Gastroesophageal sphincter (tissue), 3 donors: ENCODE measurements at regions not wholly inside any gene's neighbourhood (a gene's known extent, or its start where the extent isn't known, plus 50 kb on each side); places are given as distances from the start of the nearest gene placed in this dataset.

Source experiments
- EP300 ChIP-seq: sonication (generic); formaldehyde crosslinking; IDR thresholded peaks from one replicate; pipeline ENCODE4 v1.6.1; 2017; ENCODE audit warnings: antibody characterized with exemption, mild to moderate bottlenecking
- POLR2A ChIP-seq, 2 donors: fragments of 450-650 bp; IDR thresholded peaks; one replicate each; pipeline ENCODE4 v1.6.1; 2017; ENCODE audit warnings: antibody characterized with exemption in 2 of 2, mild to moderate bottlenecking in 2 of 2, moderate library complexity in 1 of 2
- POLR2AphosphoS5 ChIP-seq: sonication (generic); formaldehyde crosslinking; IDR thresholded peaks from one replicate; pipeline ENCODE4 v1.6.1; 2017; ENCODE audit warnings: antibody characterized with exemption
- TF ChIP-seq, protein P1 (sequence below), 4 experiments: fragments of 200-600 bp in 2 of 4; fragments of 450-650 bp in 2 of 4; sonication (generic) in 1 of 4; IDR thresholded peaks; one replicate each; pipeline ENCODE4 v1.5.1; 2017 to 2019; ENCODE audit warnings: antibody characterized with exemption in 4 of 4, mild to moderate bottlenecking in 2 of 4, moderate library complexity in 2 of 4

DNA sequence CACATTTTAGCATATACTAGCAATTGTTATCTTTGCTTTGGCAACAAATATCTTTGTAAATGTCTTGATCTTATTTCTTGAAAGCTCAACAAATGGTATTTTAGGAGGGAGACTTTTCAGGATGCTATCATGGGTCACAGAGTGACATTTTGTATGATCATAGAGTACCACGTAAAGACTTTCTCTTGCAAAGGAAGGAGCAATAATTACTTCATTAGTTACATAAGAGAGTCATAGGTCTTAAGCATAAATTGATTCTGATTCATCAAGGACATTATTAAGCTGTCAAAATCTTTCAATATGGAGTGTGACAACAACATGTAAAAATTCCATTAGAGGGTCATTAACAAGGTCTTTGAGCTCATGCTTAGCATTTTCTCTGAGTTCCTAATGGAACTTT, 339.6 kb downstream of the NUP35 start:
- TF ChIP-seq, protein P1, sequence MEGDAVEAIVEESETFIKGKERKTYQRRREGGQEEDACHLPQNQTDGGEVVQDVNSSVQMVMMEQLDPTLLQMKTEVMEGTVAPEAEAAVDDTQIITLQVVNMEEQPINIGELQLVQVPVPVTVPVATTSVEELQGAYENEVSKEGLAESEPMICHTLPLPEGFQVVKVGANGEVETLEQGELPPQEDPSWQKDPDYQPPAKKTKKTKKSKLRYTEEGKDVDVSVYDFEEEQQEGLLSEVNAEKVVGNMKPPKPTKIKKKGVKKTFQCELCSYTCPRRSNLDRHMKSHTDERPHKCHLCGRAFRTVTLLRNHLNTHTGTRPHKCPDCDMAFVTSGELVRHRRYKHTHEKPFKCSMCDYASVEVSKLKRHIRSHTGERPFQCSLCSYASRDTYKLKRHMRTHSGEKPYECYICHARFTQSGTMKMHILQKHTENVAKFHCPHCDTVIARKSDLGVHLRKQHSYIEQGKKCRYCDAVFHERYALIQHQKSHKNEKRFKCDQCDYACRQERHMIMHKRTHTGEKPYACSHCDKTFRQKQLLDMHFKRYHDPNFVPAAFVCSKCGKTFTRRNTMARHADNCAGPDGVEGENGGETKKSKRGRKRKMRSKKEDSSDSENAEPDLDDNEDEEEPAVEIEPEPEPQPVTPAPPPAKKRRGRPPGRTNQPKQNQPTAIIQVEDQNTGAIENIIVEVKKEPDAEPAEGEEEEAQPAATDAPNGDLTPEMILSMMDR (IDR thresholded peaks at IDR 0.05): no peak
- no peak for TF ChIP-seq POLR2A (IDR thresholded peaks at IDR 0.05)
- TF ChIP-seq EP300: no peak
- TF ChIP-seq POLR2AphosphoS5: no peak
